Body of pancreas (tissue), 4 donors: ENCODE measurements at regions not wholly inside any gene's neighbourhood (a gene's known extent, or its start where the extent isn't known, plus 50 kb on each side); places are given as distances from the start of the nearest gene placed in this dataset.

Source experiments
- ATAC-seq: fragments of 150-250 bp; one replicate; pipeline ENCODE4 v1.9.1; 2016
- DNase-seq, 4 donors: peaks; one replicate each; pipeline ENCODE4 v3.0.0-alpha.2; 2019
- H3K27ac ChIP-seq, 4 donors: fragments of 200-600 bp; sonication (generic); 1 replicate in 3 of 4; 2 replicates in 1 of 4; pipeline versions ENCODE4 v1.5.1 to v1.6.1; 2016 to 2019; ENCODE audit warnings: mild to moderate bottlenecking in 1 of 4, mixed read lengths in 1 of 4, moderate library complexity in 1 of 4
- H3K27me3 ChIP-seq, 2 donors: fragments of 200-600 bp; sonication (generic); one replicate each; pipeline ENCODE4 v1.6.0; 2016; ENCODE audit warnings: mild to moderate bottlenecking in 1 of 2
- H3K36me3 ChIP-seq, 2 donors: fragments of 200-600 bp; sonication (generic); replicated peaks in 1 of 2; 2 replicates each; pipeline ENCODE4 v1.5.1; 2016; ENCODE audit warnings: low read depth in 2 of 2; ENCODE audit not compliant: insufficient read depth in 1 of 2
- H3K4me1 ChIP-seq: fragments of 200-600 bp; sonication (generic); one replicate; pipeline ENCODE4 v1.6.0; 2016
- H3K4me3 ChIP-seq, 2 donors: fragments of 200-600 bp; sonication (generic); 1 replicate in 1 of 2; 2 replicates in 1 of 2; pipeline ENCODE4 v1.5.1; 2016 to 2019
- H3K9me3 ChIP-seq, 3 donors: fragments of 200-600 bp; sonication (generic); 1 replicate in 2 of 3; 2 replicates in 1 of 3; pipeline ENCODE4 v1.5.1; 2016
- POLR2A ChIP-seq, 3 donors: fragments of 450-650 bp; IDR thresholded peaks; one replicate each; pipeline ENCODE4 v1.6.1; 2016; ENCODE audit warnings: antibody characterized with exemption in 3 of 3, mild to moderate bottlenecking in 2 of 3
- whole genome bisulfite sequencing, 2 donors: methylation state at CpG; one replicate each; pipeline ENCODE4 v1.1.5; 2017; 5-methylcytosine and 5-hydroxymethylcytosine counted together
- intact Hi-C: fragments of 100-400 bp; cut with DNase I; formaldehyde crosslinking; loops from one replicate; pipeline ENCODE4 v1.15.1; 2023
- TF ChIP-seq, protein P1 (sequence below), 7 experiments: fragments of 450-650 bp in 4 of 7; fragments of 200-600 bp in 3 of 7; sonication (generic) in 3 of 7; IDR thresholded peaks; one replicate each; pipeline ENCODE4 v1.5.1; 2016 to 2019; ENCODE audit warnings: antibody characterized with exemption in 7 of 7

DNA sequence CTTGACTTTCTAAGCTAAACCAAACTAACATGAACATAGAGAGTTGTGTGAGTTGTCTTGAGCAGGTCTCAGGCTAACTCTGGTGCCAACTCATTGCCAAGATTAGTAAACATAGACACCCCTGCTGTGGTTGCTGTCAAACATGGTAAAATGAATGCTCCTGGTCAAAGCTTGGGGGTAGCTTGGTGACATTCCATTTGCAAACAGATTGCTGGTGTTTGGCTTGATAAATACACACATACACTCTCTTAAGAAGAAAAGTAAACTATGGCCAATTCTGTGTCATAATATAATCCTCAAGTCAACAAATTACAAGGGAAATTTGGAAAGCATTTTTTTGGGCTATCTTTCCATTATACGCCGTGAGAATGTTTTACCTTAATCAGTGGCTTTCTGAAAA is 386.4 kb upstream of the PDE3A start:
- H3K4me1 ChIP-seq, result no peaks in the 10 kb centered on the region
- H3K27ac ChIP-seq, result no peak overlapping the region
- ATAC-seq, result no peak
- no peak overlapping the region for H3K4me3 ChIP-seq
- H3K36me3 ChIP-seq, result no peaks in the 10 kb centered on the region
- H3K27me3 ChIP-seq, result no peaks in the 10 kb centered on the region
- no peak for TF ChIP-seq POLR2A (IDR thresholded peaks at IDR 0.05)
- TF ChIP-seq, protein P1, sequence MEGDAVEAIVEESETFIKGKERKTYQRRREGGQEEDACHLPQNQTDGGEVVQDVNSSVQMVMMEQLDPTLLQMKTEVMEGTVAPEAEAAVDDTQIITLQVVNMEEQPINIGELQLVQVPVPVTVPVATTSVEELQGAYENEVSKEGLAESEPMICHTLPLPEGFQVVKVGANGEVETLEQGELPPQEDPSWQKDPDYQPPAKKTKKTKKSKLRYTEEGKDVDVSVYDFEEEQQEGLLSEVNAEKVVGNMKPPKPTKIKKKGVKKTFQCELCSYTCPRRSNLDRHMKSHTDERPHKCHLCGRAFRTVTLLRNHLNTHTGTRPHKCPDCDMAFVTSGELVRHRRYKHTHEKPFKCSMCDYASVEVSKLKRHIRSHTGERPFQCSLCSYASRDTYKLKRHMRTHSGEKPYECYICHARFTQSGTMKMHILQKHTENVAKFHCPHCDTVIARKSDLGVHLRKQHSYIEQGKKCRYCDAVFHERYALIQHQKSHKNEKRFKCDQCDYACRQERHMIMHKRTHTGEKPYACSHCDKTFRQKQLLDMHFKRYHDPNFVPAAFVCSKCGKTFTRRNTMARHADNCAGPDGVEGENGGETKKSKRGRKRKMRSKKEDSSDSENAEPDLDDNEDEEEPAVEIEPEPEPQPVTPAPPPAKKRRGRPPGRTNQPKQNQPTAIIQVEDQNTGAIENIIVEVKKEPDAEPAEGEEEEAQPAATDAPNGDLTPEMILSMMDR (IDR thresholded peaks at IDR 0.05), result no peak
- intact Hi-C loops, result no loop called here
- no peak for DNase-seq
- no peaks in the 10 kb centered on the region for H3K9me3 ChIP-seq
- 69 to 93% methylated on average over 2 of the region's 2 CpGs for WGBS, 2 donors

DNA sequence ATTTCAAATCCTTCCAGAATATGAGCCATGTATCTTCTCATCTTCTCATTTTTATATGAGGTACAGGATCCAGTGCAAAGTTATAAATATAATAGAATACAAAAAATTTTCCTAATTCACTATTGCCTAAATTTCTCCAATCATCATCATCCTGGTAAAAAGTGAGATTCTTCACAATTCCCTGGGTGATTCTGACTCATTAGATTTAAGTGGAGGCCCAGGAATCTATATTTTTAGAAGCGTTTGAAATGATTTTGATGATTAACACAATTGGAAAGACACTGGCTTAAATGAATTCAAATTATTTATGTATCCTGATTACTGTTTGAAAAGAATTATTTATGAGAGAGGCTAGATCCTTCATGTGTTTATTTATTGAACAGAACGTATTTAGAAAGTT is 380.3 kb upstream of the PDE3A start:
- WGBS, 2 donors, result 52 to 55% methylated on average over 2 of the region's 2 CpGs
- no peak for DNase-seq
- intact Hi-C loops, result no loop called here
- no peaks in the 10 kb centered on the region for H3K9me3 ChIP-seq
- H3K27ac ChIP-seq, result peak overlapping the region in 1 of 4 donors; percentile 15
- H3K27me3 ChIP-seq, result no peaks in the 10 kb centered on the region
- peaks cover 7% of the 10 kb centered on the region for H3K4me1 ChIP-seq
- no peak overlapping the region for H3K4me3 ChIP-seq
- ATAC-seq, result no peak
- TF ChIP-seq POLR2A (IDR thresholded peaks at IDR 0.05), result no peak
- TF ChIP-seq, protein P1 (IDR thresholded peaks at IDR 0.05), result no peak
- no peaks in the 10 kb centered on the region for H3K36me3 ChIP-seq

DNA sequence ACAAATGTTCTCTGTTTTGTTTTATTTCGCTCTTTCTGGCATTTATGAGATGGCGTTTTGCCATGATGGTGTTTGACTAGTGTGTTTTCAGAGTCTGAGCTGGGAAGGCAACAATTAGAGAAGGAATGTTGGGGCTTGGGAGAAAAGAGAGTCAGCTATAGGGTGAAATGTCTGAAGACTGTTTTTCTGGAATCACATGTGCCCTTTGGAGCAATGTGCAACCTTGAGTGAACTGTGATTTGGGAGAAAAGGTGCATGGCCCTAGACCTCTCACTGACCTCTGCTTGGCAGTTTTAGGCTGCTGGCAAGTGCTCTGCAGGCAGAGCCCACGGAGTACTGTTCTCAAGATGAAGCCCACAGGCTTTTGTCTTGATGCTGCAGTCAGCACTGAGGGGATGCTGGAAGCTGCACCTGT is 379.9 kb upstream of the PDE3A start:
- peak overlapping the region in 1 of 4 donors; percentile 15 for H3K27ac ChIP-seq
- WGBS, 2 donors, result 21 to 35% methylated on average over 3 of the region's 3 CpGs
- H3K4me1 ChIP-seq, result peaks cover 7% of the 10 kb centered on the region
- DNase-seq (no peak), ATAC-seq (no peak)
- TF ChIP-seq POLR2A (IDR thresholded peaks at IDR 0.05), result no peak
- TF ChIP-seq, protein P1 (IDR thresholded peaks at IDR 0.05), result no peak
- no peaks in the 10 kb centered on the region for H3K27me3 ChIP-seq
- H3K9me3 ChIP-seq, result no peaks in the 10 kb centered on the region
- no peaks in the 10 kb centered on the region for H3K36me3 ChIP-seq
- intact Hi-C loops, result no loop called here
- H3K4me3 ChIP-seq, result no peak overlapping the region

DNA sequence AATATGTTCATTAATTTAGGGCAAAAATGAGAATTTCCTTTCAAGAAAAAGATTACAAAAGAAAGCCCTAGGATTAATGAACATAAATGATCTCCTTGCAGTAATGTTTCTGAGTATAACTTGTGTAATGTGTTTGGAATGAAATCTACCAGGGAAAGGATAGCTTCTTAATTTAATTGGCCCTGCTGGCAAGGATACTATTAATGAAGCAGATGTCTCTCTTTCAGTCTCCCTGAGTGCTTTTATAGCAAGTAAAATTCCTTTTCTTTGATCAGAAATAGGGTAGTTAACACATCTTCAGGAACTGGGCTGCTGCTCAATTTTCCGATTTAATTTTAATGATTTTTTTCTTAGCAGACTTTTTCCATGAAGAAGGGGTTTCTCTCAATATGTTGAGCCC is 379.4 kb upstream of the PDE3A start:
- no peaks in the 10 kb centered on the region for H3K9me3 ChIP-seq
- H3K27me3 ChIP-seq, result no peaks in the 10 kb centered on the region
- H3K4me3 ChIP-seq, result no peak overlapping the region
- H3K4me1 ChIP-seq, result peaks cover 7% of the 10 kb centered on the region
- intact Hi-C loops, result no loop called here
- H3K27ac ChIP-seq, result peak overlapping the region in 1 of 4 donors; percentile 15
- ATAC-seq, result no peak
- no peak for DNase-seq
- TF ChIP-seq POLR2A (IDR thresholded peaks at IDR 0.05), result no peak
- TF ChIP-seq, protein P1 (IDR thresholded peaks at IDR 0.05), result no peak
- H3K36me3 ChIP-seq, result no peaks in the 10 kb centered on the region
- 71 to 76% methylated on average over 1 of the region's 1 CpG for WGBS, 2 donors

DNA sequence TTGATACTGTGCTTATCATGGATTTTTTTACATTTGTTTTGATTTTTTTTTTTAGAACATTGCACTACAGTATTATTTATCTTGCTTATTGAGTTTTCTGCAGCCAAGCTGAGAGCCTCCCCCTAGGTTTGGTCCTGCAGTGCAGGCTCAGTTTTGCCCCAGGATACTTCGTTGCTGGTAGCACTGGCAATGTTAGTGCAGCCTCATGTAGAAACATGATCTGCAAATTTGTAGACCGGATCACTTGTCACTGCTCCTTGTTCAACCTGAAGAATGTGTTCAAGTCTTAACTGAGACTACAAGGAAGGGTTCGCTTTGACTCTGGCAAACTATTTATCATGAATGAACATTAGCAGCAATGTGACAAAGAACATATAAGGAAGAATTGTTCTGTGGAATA is 377.2 kb upstream of the PDE3A start:
- no peak for ATAC-seq
- intact Hi-C loops, result no loop called here
- Histone ChIP-seq H3K9me3 (no peaks in the 10 kb centered on the region), H3K4me3 (no peak overlapping the region), H3K27me3 (no peaks in the 10 kb centered on the region), H3K27ac (no peak overlapping the region), H3K36me3 (no peaks in the 10 kb centered on the region), H3K4me1 (peaks cover 7% of the 10 kb centered on the region)
- TF ChIP-seq POLR2A (IDR thresholded peaks at IDR 0.05), result no peak
- TF ChIP-seq, protein P1 (IDR thresholded peaks at IDR 0.05), result no peak
- WGBS, 2 donors, result 82 to 91% methylated on average over 3 of the region's 3 CpGs
- no peak for DNase-seq
